Activated CD8-positive, alpha-beta memory T cell treated with anti-CD3 and anti-CD28 coated beads, Interleukin-2, amount 50 U/mL, for 1 hour (primary cell): ENCODE measurements at regions not wholly inside any gene's neighbourhood (a gene's known extent, or its start where the extent isn't known, plus 50 kb on each side); places are given as distances from the start of the nearest gene placed in this dataset.
"Not testable (repeated sequence)": the region's sequence is repeated elsewhere in the genome, so short reads cannot be mapped to it uniquely, and the experiment has no call there.

ENCODE experiments used
- DNase-seq: peaks from one replicate; pipeline ENCODE4 v3.0.0-alpha.2; 2020; ENCODE audit errors: extremely low read depth

DNA sequence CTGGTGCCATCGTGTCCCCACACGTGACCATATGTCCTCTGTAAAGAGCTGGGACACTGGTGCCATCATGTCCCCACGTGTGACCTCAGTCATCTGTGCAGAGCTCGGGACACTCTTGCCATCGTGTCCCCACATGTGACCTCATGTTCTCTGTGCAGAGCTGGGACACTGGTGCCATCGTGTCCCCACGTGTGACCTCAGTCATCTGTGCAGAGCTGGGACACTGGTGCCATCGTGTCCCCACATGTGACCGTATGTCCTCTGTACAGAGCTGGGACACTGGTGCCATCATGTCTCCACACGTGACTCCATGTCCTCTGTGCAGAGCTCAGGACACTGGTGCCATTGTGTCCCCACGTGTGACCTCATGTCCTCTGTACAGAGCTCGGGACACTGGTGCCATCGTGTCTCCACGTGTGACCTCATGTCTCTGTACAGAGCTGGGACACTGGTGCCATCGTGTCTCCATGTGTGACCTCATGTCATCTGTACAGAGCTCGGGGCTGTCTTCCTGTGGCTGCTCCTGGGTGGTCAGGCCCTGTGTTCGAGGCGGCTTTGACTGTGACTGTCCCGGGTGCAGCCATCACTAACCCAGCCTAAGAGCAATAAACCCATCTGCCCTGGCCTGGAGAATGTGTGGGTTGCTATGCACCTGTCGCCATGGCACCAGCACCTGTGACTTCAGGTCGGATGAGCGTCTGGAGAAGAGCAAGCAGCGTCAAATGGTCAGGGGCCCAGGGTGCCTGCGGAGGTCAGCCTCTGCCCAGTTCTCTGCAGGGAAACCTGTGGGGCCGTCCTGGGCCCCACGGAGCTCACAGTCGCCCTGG is 334.4 kb downstream of the ADGRD1 start:
- no peak for DNase-seq

- not testable (repeated sequence) for DNase-seq
These were observed 335.3 kb downstream of the ADGRD1 start for GRCh38 chr12:131288765-131289695.

GRCh38 chr12:131289807-131290206 is 336.1 kb downstream of the ADGRD1 start:
- not testable (repeated sequence) for DNase-seq

GRCh38 chr12:131290255-131290959 is 336.7 kb downstream of the ADGRD1 start:
- no peak for DNase-seq

GRCh38 chr12:131293071-131294015 is 339.6 kb downstream of the ADGRD1 start:
- DNase-seq: not testable (repeated sequence)

- DNase-seq: not testable (repeated sequence)
These were observed 341.0 kb downstream of the ADGRD1 start for GRCh38 chr12:131294716-131295115.

GRCh38 chr12:131295117-131295516 is 341.4 kb downstream of the ADGRD1 start:
- not testable (repeated sequence) for DNase-seq

- not testable (repeated sequence) for DNase-seq
These were observed 341.9 kb downstream of the ADGRD1 start for GRCh38 chr12:131295559-131295958.

DNA sequence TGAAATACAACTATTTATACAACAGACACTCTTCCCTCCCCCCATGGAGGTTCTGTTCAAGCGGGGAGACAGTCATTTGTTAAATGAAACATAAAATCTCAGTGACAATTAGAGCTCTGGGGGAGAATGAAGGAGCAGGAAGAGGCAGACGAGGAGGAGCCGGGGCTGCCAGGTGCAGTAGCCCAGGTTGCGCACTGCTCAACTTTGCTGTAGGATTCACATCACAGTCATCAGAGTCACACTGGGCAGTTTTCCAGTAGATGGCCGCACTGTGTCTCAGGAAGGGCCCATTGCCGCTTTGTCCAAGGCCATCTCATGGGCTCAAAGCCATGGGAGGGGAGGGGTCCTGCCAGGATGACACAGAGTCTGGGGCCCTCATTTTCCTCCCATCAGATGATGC is 342.4 kb downstream of the ADGRD1 start:
- not testable (repeated sequence) for DNase-seq

GRCh38 chr12:131296651-131297050 is 342.9 kb downstream of the ADGRD1 start:
- DNase-seq: not testable (repeated sequence)

DNA sequence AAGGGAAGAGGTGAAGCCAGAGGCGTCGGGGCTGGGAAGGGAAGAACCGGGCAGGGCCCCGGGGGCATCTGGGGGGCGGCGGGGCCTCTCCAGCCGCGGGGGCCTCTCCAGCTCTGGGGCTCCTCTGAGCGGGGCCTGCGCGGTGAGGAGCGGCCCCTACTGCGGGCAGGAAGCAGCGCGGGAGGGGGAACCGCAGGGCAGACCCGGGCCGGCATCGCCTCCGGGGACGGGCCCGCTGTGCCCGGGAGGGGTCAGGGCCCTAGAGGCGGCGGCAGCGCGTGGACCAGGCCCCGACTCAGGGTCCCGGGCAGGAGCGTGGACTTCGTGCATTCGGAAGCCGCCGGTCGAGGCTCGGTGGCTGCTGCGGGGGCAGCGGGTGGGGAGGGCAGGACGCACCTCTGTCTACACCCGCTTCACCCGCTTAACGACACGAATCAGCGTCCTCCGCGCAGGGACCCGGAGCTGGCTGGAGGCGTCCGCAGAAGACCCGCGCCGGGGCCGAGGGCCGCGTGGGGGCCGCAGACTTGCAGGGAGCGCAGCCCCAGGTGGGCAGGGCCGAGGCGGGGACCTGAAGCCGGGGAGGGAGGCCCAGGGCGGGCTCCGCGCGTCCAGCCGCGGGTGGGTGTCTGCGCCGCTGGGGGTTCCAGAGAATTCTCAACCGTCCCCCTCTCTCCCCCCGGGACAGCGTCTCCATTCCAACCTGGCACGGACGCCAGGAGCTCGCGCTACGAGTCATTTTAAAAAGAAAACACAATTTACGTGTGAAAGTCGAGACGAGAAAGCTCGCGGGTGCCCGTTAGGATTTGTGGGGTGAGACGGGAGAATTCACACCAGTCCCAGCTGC is 345.0 kb downstream of the ADGRD1 start:
- DNase-seq: not testable (repeated sequence)

GRCh38 chr12:131299370-131299701 is 345.6 kb downstream of the ADGRD1 start:
- not testable (repeated sequence) for DNase-seq

- DNase-seq: not testable (repeated sequence)
These were observed 349.9 kb downstream of the ADGRD1 start for GRCh38 chr12:131303576-131303975.

- not testable (repeated sequence) for DNase-seq
These were observed 350.9 kb downstream of the ADGRD1 start for GRCh38 chr12:131304642-131305041.

DNA sequence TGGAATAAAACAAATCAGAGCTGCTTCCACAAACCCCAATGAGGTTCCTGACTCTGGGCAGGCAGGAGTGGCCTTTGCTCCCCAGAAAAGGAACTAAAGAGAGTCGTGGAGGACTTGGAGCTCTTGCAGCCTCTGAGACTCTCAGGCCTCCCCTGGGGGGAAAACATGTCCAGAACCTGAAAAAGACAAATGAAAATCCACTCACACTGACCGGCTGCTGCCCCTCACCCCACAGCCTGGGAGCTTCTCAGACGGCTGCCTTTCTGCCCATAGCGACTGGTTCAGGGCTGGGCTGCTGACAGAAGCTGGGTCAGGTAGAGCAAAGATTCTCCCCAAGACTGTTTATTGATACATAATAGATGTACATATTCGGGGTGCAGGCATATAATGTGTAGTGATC is 356.0 kb downstream of the ADGRD1 start:
- DNase-seq: no peak

GRCh38 chr12:131310227-131310969 is 356.7 kb downstream of the ADGRD1 start:
- not testable (repeated sequence) for DNase-seq

DNA sequence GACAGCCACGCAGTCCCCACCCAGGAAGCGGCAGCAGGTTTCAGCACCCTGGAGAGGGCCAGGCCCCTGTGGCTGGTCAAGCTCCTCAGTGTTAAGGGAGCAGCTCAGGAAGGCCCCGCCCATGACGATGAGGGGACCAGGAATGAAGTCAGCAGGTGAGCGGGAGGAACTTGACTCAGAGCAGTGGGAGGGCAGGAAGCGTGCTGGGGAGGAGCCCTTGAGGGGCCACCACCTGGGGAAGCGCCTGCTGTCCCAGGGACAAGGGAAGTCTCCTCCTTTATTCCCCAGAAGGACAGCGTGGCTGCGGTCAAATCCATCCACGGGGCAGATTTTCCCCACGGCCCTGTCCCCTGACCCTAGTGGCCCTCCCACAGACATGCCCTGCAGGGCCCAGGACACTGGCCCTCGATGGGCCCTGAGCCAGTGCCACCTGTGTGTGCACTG is 357.6 kb downstream of the ADGRD1 start:
- DNase-seq: not testable (repeated sequence)

GRCh38 chr12:131311764-131312163 is 358.1 kb downstream of the ADGRD1 start:
- DNase-seq: no peak

- DNase-seq: not testable (repeated sequence)
These were observed 358.7 kb downstream of the ADGRD1 start for GRCh38 chr12:131312382-131312781.
